ENCODE measurements at regions not wholly inside any gene's neighbourhood (a gene's known extent, or its start where the extent isn't known, plus 50 kb on each side); places are given as distances from the start of the nearest gene placed in this dataset.

GRCh38 chr6:120553353-120553752 lies 780.9 kb downstream of the TBC1D32 start:
- Histone ChIP-seq H3K4ac (replicated peaks; ENCODE audit: insufficient read length, low read depth, low read length) (no peak overlapping the region), H3K9me3 (ENCODE audit: insufficient read depth in 2 of 2, low read depth in 1 of 2, low read length in 1 of 2) (no peaks in the 10 kb centered on the region), H4K5ac (ENCODE audit: insufficient read length, low read depth, low read length) (no peak overlapping the region), H3K36me3 (ENCODE audit: control insufficient read depth in 2 of 4, insufficient read depth in 4 of 4, low read length in 3 of 4) (no peaks in the 10 kb centered on the region), H3K27me3 (replicated peaks in 1 of 4; ENCODE audit: control insufficient read depth in 3 of 4, extremely low read depth in 1 of 4, insufficient read depth in 3 of 4, low read length in 3 of 4) (no peaks in the 10 kb centered on the region), H3K79me2 (ENCODE audit: control insufficient read depth in 1 of 2, insufficient read depth in 2 of 2, low read length in 2 of 2) (no peaks in the 10 kb centered on the region), H4K8ac (ENCODE audit: extremely low read depth, insufficient read depth, low read length) (no peak overlapping the region), H3K14ac (ENCODE audit: insufficient read length) (no peak overlapping the region), H3K18ac (ENCODE audit: extremely low read depth, low read length) (no peak overlapping the region), H2AFZ (ENCODE audit: low read length) (no peak overlapping the region), H2BK120ac (replicated peaks; ENCODE audit: low read depth, low read length) (no peak overlapping the region), H3K4me1 (replicated peaks in 1 of 4; ENCODE audit: control insufficient read depth in 3 of 4, insufficient read depth in 4 of 4, low read length in 3 of 4) (no peaks in the 10 kb centered on the region), H3K4me3 (ENCODE audit: extremely low read depth in 1 of 4, insufficient read depth in 2 of 4, low read depth in 3 of 4, low read length in 4 of 4) (no peak overlapping the region), H3K23me2 (ENCODE audit: low read depth, low read length) (no peaks in the 10 kb centered on the region), H3K4me2 (ENCODE audit: insufficient read depth in 1 of 2, low read depth in 2 of 2, low read length in 2 of 2) (no peak overlapping the region), H4K20me1 (replicated peaks in 1 of 2; ENCODE audit: control insufficient read depth in 1 of 2, insufficient read depth in 2 of 2, low read length in 2 of 2) (no peaks in the 10 kb centered on the region), H3K56ac (replicated peaks; ENCODE audit: insufficient read length, low read depth, low read length) (no peak overlapping the region), H3K23ac (ENCODE audit: insufficient read length) (no peak overlapping the region), H2AK5ac (ENCODE audit: low read depth, low read length) (no peak overlapping the region), H2BK20ac (ENCODE audit: low read length) (no peak overlapping the region), H3K9ac (replicated peaks in 1 of 4; ENCODE audit: extremely low read depth in 1 of 4, low read depth in 3 of 4, low read length in 3 of 4) (no peak overlapping the region), H4K91ac (replicated peaks; ENCODE audit: insufficient read length, low read length) (no peak overlapping the region), H3K79me1 (ENCODE audit: low read depth, low read length) (no peaks in the 10 kb centered on the region), H3K27ac (ENCODE audit: low read depth, low read length) (no peak overlapping the region), H2BK15ac (ENCODE audit: low read length) (no peak overlapping the region), H2BK12ac (ENCODE audit: low read depth, low read length) (no peak overlapping the region), H2BK5ac (ENCODE audit: low read depth, low read length) (no peak overlapping the region)
- ChIA-PET POLR2A (ENCODE audit: partially characterized antibody) (no interaction called here), CTCF (ENCODE audit: partially characterized antibody) (no interaction called here)
- no peak for DNase-seq (ENCODE audit: low read depth in 1 of 2, low spot score in 2 of 2)
- 93% methylated on average over 4 of the region's 4 CpGs; no CpG with 5 or more reads in 1 of the 2 experiments for WGBS, 2 experiments (ENCODE audit: extremely low coverage in 1 of 2, insufficient coverage in 1 of 2, insufficient read length in 1 of 2, insufficient replicate concordance in 2 of 2, low coverage in 1 of 2, low lambda C conversion rate in 2 of 2, missing lambda C conversion rate in 1 of 2)
- FAIRE-seq, result no peak
- TF ChIP-seq MAFK (IDR thresholded peaks at IDR 0.05; ENCODE audit: low read depth, low read length) (no peak), RAD21 (IDR thresholded peaks at IDR 0.05 in 1 of 2, conservative IDR thresholded peaks at IDR 0.05 in 1 of 2; ENCODE audit: low read depth in 2 of 2, low read length in 2 of 2) (no peak), USF2 (IDR thresholded peaks at IDR 0.05; ENCODE audit: low read length) (no peak), SIRT6 (IDR thresholded peaks at IDR 0.05; ENCODE audit: low read length) (no peak), E2F6 (IDR thresholded peaks at IDR 0.05) (no peak), SUZ12 (IDR thresholded peaks at IDR 0.05; ENCODE audit: low read length) (no peak), TEAD4 (IDR thresholded peaks at IDR 0.05; ENCODE audit: low read depth, low read length) (no peak), ATF3 (IDR thresholded peaks at IDR 0.05; ENCODE audit: insufficient read depth, low read depth, low read length) (no peak)
